HG03342 (cell line): ENCODE measurements at regions not wholly inside any gene's neighbourhood (a gene's known extent, or its start where the extent isn't known, plus 50 kb on each side); places are given as distances from the start of the nearest gene placed in this dataset.
"Not testable (repeated sequence)": the region's sequence is repeated elsewhere in the genome, so short reads cannot be mapped to it uniquely, and the experiment has no call there.

Source experiments
- ATAC-seq: cut with Tn5 transposase; IDR thresholded peaks from one replicate; pipeline ENCODE4 v1.9.1; 2021; ENCODE audit warnings: mild to moderate bottlenecking, moderate library complexity; ENCODE audit not compliant: unreplicated experiment

GRCh38 chr9:81037889-81038288, 651.5 kb downstream of the TLE1 start:
- ATAC-seq = no peak

DNA sequence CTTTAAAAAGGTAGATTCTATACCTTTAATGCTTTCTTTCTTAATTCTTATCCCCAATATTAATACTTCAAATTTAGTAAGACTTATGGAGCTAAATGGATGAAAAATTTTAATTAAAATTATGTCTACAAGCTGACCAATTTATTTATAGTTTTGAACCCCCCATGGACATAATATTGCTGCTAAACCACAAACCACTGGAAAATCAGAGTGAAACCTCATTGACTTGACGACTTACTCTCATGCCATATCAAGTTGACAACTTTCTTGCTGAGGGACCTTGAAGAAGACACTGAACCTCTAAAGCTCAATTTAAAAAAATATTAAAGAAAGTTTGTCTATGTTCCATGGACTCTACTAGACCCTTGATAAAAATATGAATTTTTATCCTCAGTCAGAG, 653.7 kb downstream of the TLE1 start:
- ATAC-seq = no peak

DNA sequence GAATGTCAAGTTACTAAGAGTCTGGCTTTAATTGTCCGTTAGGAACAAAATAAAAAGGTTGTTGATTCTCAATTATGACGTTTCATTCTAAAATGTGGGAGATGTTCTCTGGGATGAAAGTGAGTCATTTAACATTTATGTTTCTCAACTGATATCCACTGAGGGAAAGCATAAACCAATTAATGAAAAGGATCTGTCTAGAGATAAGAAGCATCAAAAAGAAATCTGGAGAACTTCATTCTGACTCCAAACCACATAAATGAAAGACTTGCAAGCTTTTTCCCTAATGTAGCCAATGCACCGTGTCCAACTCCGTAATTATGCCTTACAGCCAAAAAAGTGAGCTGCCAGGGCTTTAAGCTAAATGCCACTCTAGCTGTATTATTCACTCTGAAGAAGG, 654.2 kb downstream of the TLE1 start:
- no peak for ATAC-seq

DNA sequence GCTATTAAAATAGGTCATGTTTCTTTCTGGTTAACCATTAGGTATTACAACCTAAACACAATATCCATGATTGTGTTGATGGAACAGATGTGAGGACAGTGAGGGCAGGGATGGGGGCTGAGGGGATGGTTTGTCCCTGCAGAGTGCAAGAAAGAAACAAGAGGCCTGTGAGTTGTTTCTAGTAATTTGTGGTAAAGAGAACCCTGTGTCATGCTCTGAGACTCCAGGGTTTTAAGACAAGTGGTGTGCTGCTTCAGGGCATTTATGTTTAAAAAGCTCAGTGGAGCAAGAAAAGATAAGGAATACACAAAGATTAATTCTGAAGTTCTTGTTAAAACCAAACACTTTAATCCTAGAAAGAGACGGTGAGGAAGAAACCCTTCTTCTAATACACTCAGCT, 656.5 kb downstream of the TLE1 start:
- no peak for ATAC-seq

- peak; percentile 58 for ATAC-seq
These were observed 657.2 kb downstream of the TLE1 start for GRCh38 chr9:81032030-81032572.

DNA sequence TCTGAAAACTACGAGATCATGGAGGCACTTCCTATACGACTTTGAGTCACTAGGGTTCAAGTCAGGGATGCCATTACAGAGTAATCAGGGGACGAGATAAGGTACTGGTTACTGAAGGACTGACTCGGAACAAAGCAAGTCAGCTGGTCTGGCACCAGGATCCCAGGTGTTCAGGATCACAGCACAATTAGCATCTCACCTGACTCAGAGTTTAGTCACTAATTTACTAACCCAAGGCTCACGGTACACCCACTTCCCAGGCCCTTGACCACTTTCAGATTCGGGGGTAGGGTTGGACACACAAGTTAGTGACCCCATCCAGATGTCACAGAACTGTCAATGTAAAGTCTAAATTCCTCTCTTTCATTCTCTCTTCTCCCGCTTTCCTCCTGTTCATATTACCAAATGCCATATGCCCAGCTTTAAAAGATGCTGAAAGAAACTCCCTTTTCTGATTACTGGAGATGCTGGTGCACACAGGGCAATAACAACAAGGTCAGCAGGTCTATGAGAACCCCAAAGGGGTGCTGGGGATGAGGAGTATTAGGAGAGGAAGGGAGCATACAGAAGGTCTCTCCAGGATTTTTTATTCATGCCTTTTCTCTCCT, 657.8 kb downstream of the TLE1 start:
- no peak for ATAC-seq

- ATAC-seq = no peak
These were observed 659.3 kb downstream of the TLE1 start for GRCh38 chr9:81030027-81030426.

- ATAC-seq = no peak
These were observed 660.8 kb downstream of the TLE1 start for GRCh38 chr9:81028504-81028903.

- no peak for ATAC-seq
These were observed 667.2 kb downstream of the TLE1 start for GRCh38 chr9:81022177-81022576.

- not testable (repeated sequence) for ATAC-seq
These were observed 674.4 kb downstream of the TLE1 start for GRCh38 chr9:81014945-81015344.

GRCh38 chr9:81013191-81013590, 676.2 kb downstream of the TLE1 start:
- not testable (repeated sequence) for ATAC-seq

DNA sequence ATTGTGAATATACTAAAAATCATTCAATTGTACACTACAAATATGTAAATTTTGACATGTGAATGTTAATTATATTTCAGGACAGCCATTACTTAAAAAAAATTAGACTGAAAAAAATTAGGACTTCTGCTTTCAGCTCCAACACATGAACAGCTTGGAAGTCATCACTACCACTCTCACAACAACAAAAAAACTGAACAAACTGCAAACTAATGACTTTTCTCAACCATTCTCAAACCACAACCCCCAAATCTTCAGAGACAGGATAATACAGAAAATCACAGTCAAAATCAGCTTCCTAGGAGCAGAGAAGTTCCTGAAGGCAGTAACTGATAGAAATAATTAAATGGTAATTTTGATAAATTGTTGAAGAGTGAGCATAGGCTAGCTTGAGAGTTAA, 686.4 kb downstream of the TLE1 start:
- ATAC-seq = no peak

- no peak for ATAC-seq
These were observed 687.1 kb downstream of the TLE1 start for GRCh38 chr9:81002242-81002641.

- no peak for ATAC-seq
These were observed 693.6 kb downstream of the TLE1 start for GRCh38 chr9:80995759-80996158.

DNA sequence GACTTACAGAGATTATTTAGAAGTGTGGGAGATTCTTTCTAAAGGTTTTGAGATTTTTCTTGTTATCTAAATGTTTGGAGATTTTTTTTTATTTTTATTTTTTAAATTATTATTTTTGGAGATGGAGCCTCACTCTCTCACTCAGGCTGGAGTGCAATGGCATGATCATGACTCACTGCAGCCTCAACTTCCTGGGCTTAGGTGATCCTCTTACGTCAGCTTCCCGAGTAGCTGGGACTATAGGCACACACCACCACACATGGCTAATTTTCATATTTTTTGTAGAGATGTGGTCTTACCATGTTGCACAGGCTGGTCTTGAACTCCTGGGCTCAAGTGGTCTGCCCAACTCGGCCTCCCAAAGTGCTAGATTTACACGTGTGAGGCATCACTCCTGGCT, 694.5 kb downstream of the TLE1 start:
- ATAC-seq = no peak

GRCh38 chr9:80985595-80985994, 703.8 kb downstream of the TLE1 start:
- not testable (repeated sequence) for ATAC-seq

DNA sequence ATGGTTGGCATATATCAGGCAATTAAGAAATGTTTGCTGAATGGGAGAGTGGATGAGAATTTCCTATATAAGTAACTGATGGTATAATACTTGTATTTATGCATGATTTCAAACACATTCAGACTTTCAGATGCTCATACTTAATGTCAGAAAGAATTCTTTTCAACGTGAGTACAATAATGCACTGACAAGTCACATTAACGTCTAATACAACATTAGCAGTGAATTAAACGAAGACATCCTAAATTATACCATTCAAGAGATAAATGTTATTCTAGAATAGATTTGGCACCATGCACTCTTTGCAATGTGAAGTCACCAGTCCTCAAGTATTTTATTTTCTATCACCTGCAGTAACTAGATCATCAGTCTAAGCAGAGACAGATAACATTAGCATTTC, 712.9 kb downstream of the TLE1 start:
- ATAC-seq = no peak

DNA sequence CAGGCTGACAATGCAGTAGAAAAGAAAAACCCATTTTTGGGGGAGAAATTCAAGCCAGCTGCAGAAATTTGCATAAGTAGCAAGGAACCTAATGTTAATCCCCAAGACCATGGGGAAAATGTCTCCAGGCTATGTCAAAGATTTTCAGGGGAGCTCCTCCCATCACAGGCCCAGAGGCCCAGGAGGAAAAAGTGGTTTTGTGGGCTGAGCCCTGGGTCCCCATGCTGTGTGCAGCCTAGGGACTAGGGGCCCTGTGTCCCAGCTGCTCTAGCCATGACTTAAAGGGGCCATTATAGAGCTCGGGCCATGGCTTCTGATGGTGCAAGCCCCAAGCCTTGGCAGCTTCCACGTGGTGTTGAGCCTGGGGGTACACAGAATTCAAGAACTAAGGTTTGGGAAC, 719.0 kb downstream of the TLE1 start:
- ATAC-seq = not testable (repeated sequence)

DNA sequence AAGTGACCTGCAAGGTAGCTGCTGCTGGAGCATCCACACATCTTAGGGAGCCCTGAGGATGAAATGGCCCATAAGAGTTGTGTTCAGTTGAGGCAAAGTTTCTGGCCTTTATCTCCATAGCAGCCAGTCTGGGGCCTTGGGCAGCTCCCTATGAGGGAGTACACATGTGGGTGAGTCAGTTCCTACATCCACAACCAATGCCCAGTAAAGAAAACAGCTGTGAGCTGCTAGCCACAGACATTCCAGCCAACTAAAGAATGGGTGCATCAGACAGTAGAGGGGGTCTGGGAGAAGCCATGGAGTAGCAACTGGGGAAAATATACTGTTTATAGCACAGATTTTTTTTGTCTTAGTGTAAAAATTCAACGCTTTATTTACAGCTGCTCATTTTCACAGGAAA, 720.7 kb downstream of the TLE1 start:
- no peak for ATAC-seq

DNA sequence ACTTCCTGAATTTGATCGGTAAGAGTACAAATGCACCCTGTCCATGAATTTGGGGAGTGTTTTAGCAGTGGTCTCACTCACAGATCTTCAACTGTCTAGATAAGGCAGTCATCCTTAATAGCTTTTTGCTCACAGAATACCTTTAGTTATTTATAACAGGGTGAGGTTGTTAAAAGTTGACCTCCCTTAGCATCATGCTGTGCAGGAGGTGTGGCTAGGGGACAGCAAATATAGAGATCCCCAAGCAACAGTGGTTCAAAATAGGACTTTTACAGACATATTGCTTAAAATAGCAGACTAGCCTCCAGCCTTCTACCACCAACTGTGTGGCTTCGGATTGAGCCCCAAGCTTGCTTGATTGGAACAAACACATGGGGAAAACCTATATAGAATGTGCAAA, 724.4 kb downstream of the TLE1 start:
- no peak for ATAC-seq

DNA sequence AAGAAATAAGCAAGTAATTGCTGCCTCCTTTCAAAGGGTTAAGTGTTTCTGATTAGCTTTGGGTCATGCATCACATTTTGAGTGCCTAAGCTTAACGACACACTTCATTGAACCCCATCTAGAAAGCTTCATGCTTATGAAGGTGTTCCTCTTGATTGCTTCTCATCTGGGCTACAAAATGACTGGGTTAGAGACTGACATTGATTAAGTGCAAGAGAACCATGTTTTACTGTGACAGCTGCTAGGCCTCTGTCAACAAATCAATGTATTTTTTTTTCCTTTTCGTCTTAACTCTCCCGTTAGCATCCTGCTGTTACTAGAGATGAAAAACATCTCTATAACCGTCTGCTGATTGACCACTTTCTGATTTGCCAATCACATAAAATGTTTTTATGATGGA, 725.0 kb downstream of the TLE1 start:
- ATAC-seq = no peak

GRCh38 chr9:80957801-80958200, 731.5 kb downstream of the TLE1 start:
- ATAC-seq = no peak

- no peak for ATAC-seq
These were observed 734.8 kb downstream of the TLE1 start for GRCh38 chr9:80954521-80954920.
